HG03378 (cell line): ENCODE measurements at regions not wholly inside any gene's neighbourhood (a gene's known extent, or its start where the extent isn't known, plus 50 kb on each side); places are given as distances from the start of the nearest gene placed in this dataset.

Experiments used
- ATAC-seq: cut with Tn5 transposase; IDR thresholded peaks from one replicate; pipeline ENCODE4 v1.9.1; 2021; ENCODE audit warnings: mild to moderate bottlenecking, moderate library complexity; ENCODE audit not compliant: unreplicated experiment

DNA sequence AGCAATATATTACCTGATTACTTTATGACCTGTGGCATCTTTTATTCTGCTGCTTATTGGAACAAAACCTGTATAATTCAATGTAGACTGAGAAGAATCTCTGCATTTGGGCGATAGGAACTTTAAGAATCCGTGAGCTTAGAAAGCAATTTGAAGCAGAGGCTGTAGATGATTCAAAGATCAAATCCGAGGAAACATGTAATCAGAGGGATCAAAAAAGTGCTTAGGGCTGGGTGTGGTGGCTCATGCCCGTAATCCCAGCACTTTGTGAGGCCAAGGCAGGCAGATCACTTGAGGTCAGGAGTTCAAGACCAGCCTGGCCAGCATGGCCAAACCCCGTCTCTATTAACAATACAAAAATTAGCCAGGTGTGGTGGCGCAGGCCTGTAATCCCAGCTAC lies 198.4 kb downstream of the MTX2 start:
- ATAC-seq, result no peak

DNA sequence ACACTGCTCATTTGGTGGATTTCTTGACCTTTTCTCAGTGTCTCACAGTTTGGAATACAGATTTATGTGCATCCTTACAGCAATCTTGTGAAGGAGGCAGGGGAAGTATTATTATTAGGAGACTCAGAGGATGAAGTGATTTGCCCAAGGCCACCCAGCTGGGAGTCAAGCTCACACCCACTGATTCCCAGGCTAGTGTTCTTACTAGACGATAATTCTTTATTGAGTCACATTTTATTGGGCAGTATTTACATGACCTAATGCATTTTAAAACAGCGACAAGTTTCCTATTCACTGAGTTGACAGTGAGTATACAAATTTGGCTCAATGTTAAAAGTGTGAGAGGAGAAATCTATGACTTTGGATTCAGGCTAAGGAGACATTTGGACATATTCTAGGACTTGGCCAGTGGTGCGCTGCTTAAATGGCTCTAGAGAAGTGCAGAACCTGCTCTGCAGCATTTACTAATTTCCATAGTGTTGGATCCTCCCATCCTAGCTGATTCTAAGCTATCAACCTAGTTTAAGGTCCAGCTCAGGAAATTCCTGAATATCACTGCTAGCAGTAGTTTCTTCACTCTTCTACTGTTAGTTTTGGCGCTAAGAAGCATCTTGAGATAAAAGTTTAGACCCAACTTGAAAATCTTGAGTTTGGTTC lies 199.3 kb downstream of the MTX2 start:
- ATAC-seq, result no peak

DNA sequence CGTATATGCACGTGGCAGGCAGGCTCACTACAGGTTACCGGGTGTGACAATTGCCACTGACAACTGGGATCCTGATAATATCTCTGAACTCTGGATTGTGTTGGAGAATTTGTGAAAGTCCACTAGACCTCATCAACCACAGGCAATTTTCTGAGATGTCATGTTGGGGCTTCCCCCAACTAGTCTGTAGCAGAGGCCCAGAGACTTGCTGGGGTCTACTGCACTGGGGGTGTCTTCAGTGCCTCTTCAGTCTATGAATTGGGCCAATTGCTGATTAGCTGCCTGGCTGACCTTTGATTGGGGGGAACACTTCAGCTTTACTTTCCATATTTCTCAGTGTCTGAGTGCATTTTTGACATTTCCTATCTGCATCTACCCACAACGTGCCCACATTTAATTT lies 201.5 kb downstream of the MTX2 start:
- no peak for ATAC-seq

DNA sequence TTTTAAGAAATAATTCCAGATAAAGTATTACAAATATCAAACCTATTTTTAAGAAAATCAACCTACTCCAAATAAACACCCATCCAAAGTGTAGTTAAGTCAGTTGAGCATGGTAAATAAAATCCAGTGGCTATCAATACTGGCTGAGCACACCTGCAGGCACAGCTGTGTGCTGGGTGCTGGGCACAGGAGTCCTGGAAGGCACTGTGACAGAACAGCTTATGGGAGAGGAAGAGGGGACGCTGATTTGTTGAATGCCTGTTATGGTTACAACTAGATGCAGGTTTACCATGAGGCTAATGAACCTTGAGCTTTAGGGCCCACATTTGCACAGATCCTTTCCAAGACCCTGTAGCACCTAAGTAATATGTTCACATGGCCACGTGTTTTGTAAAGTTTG lies 202.7 kb downstream of the MTX2 start:
- no peak for ATAC-seq

DNA sequence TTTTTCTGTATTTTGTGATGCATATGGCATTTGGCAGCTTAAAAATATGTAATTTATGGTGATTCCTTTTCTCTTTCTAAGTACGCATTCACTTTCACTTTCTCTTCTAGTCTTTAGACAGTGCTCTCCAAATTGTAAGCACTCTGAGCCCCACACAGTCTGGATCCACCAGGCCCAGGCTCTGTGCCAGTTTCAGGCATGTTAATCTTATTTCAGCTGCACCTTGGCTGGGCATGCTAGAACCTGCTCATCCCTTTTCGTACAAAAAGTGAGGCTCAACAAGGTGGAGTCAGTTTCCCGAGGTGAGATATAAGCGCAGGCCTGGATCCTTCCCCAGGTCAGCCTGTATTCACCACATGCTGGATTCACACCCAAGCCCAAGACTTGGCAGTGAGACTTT lies 203.9 kb downstream of the MTX2 start:
- peak; percentile 51 for ATAC-seq

DNA sequence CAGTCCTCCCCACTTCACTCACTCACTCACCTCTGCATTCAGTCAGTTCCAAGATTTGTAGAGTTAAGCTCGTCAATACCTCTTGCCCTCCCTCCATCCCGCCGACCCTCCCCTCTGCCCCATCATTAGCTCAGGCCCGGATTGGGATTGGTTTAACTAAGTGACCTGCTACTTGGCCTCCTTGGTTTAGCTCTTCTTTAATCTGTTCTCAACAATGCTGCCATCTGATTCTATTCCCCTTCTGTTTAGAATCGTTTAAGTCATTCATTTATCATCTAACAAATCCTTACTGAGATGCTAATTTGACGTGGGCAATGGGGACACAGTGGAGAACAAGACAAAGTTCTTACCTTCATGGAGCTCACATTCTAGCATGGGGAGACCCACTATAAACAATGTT lies 204.6 kb downstream of the MTX2 start:
- ATAC-seq, result no peak

DNA sequence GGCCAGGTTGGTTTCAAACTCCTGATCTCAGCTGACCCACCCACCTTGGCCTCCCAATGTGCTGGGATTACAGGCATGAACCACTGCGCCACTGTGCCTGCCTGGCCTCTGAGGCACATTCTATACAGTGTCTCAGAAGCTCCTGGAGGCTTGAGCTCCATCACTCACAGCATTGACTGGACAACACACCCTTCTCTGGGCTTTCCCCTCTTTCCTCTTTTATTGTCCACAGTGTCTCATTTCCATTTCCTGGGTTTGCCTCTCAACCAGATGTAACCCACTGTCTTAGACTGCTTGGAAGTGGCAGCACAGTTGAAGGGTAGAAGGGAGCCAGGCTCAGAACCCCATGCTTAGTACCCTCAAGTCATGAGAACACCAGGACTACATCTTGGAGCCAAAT lies 208.1 kb downstream of the MTX2 start:
- ATAC-seq, result no peak

DNA sequence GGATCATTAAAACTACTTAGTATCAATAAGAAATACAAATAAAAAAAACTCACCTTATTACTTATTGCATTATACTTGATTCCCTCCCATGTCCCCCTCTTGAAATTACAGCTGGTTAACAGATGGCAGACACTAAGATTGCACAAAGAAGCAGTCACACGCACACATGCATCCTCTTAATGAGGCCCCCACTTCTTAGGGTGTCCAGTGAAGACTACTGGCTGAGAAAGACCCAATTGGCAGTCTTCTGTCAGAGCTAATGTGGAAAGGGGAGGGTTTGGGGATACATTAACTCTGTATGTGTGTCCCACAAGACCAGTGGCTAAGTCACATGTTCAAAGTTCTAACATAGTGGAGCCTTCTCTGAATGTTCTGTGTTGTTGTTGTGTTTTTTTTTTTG lies 210.7 kb downstream of the MTX2 start:
- ATAC-seq, result no peak

DNA sequence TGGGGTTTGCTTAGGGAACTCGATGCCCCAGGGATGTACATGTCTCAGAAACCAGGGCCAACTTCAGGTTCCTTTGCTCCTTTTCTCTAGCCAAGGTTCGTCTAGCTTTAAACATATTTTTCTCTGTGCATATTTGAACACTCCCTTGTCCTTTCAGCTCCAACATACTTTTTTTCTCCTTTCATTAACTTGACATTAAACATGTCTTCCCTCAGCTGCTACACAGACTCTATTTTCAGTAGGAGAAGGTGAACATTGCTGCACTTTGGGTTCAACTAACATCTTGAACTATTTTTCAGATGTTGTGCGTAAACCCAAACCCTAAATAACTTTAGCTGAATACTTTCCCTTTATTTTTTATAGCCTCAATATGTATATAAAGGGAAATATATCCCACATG lies 212.9 kb downstream of the MTX2 start:
- no peak for ATAC-seq

DNA sequence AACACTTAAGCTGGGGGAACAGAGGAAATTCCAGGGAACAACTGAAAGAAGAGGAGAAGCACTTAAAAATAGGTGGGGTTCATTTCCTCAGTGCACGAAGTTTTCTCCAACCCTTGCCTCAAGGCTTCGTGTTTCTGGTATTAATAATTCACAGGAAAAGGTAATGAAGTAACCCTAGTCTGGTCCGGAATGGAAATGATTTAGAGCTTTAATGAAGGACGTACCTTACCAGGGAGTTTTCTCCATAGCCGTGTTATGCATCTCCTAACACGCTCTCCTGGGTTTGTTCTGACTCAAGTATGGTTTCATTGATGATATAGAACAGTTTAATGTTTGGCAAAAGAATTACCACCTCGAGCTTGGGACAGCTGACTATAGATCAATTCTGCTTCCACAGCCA lies 214.2 kb downstream of the MTX2 start:
- ATAC-seq, result no peak

DNA sequence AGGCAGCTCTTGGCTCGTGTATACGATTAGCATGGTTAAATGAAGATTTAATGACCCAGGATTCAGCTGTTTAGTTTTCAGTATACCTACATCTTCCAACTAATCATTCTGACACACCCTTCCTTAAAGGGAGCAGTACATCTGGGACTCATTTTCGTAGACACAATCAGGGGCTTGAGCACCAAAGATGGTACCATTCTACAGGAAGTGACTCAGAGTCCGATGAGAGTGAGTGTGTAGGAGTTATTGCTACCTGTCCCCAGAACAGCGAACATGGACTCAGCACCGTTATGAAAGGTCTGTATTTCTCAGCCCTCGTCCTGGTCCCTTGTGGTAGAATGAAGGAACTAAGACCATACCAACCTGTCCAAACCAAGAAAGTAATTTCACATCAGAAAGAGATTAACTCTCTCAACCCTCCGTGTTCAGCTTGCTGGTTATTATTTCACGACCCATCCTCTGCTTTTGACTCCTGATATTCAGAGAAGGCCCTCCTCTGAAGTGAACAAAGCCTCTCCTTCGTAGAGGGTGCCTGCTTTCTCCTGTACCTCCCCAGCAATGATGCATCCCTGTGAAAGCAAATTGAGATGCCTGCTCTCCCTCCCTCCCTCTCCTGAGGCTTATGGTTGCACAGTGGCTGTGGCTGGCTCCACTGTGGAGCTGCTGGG lies 214.8 kb downstream of the MTX2 start:
- ATAC-seq, result no peak

DNA sequence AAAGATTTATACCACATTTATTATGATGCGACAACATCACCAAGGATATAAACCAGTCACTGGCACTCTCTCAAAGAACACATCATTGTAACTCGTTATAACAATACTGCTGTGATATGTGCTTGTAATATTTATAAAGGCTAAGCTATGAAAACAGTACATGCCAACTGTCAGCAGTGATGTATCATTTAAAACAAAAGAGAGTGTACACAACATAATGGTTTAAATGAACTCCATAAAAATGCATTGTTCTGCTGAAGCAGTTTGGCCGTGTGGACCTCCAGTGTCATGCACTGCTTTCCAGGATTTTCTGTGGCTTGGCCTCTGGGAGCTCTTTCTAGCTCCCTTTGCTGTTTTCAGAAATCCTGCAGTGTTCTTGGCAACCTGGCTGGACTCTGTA lies 215.6 kb downstream of the MTX2 start:
- no peak for ATAC-seq

DNA sequence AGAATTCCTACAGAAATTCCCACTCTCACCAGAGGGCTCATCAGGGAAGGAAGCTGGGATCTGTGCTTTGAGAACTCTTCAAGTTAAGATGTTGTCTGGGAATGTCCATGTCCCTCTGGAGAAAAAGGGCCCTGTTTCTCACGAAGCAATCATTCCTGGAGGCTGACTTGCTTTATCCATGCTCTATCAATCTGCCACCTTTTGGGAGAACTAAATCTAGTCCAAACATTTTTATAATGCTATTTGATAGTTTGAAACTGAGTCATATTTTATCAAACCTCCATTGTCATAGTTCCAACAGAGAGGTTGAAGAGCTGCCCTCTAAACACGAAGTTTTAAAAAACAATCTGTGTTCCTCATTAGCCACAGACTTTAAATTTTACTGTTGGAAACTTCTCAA lies 219.2 kb downstream of the MTX2 start:
- ATAC-seq, result no peak

DNA sequence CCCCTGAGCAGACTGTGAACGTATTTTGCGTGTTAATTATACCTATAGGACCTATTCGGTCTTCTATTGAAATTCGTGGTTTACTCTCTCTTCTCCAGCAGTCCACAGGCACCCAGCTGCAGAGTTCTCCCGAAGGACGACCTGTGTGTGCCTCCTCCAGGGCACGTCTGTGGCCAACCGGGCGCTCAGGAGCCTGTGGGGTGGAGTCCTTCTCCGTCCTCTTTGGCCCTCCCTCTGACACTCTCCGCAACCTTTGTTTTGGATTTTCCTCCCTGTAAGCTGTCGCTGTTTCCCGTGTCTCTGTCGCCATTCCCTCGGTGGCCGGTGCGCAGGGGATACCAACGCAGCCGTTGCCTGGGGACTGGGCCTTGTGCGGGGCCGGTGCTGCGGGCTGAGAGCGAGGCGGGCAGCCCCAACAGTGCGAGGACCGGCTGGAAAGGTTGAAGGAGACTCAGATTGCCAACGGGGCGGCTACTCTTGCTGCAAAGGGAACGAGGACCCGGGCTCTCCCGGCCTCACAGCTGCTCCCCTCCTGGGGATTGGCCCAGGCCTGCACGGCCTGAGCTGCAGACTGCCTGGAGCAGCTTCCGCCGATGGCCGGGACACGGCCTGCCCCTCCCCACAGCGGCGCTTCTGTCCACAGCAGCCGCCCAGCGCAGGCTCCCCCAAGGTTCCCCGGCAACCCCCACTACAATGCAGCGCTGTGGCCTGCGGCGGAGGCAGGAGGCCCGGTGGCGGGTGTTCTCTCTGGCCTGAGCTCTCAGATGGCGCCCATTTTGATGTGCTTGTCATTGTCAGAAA lies 221.0 kb downstream of the MTX2 start:
- no peak for ATAC-seq

DNA sequence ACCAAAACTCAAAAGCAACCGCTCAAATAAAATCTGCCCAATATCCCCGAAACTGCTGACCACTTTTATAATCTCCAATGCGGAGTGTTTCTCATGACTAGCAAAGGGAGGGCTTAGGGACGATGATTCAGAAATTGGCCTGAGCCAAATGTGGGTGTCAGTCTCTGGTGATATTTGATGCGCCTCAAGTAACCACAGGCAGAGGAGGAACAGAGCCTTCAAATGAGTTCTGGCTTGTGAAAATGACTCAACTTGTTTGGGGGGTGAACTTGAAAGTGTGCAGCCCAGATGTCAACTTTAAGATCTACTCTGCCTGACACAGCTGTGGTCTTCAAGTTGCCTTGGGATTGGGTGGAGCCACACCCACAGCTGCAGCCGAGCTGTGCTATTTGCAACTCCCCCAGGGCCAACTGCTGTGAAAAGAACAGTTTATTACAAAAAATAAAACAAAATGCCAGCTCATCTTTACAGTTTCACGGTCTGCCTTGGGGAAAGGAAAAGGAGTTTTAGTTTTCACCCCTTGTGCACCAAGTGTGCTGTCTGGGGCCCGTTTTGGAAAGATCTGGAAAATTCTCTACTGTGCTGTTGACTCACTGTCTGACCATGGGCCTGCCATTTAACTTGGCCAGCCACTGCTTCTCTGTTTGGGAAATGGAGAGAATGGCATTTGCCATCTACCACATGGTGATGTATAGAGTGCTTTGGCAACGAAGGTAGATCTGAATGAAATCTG lies 222.1 kb downstream of the MTX2 start:
- peak; percentile 91 for ATAC-seq

DNA sequence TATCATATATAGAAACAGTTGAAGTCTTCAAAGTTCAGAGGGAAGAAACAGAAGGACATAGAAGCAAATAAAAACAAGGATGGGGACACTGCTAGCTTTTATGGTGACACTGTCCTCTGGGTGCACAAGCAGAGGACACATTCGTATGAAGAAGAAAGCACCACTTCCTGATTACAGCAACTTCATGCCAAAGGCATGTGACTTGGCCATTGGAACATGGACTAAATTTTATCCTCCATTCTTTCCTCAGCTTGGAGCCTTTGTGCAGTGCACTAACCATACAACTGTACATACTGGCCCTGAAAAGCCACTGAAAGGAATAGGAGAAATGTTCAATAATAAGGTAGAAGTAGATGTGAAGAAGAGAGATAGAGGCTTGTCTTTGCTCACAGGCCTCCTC lies 223.3 kb downstream of the MTX2 start:
- ATAC-seq, result no peak

DNA sequence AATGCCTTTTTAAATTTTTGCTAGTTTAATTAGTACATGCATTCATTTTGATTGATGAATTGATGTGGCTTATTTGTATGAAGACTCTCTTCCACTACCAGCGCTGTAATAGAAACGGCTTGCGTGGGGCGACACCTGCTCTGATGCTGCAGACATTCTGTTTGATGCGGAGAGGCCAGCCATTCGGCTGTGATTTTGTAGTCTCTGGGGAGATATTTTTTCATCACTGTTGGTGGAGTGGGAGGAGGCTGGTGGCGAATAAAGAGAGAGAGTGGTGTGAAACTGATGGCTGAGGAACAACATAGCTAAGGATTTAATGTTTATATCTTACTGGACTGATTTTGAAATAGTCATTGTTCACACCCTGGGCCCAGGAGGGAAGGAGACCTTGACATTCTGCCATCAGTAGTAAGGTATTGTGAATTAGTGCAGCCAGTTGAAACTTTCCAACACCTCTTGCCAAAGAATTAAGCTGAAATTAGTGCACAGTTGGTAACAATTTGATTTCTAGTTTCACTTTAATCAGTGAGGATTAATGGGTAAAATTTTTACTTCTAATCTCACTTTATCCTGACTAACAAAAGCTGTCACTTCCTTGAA lies 224.1 kb downstream of the MTX2 start:
- no peak for ATAC-seq

DNA sequence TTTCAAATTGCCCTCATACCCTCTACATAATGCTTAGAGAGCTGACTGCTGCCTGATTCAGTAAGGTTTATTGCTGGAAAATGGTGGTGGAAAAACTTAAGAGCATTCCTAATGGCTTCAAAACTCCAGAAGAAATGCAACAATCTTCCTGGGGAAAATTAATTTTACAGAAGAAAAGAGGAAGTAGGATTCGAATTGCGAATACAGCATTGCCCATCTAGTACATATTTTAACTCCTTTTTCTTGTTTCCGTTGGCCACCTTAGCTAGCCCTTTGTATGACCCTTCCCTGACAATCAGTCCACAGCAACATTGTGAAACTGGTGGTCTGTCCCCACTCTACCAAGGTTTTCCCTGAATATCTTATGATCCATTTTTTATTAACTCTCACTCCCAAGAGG lies 224.7 kb downstream of the MTX2 start:
- no peak for ATAC-seq

DNA sequence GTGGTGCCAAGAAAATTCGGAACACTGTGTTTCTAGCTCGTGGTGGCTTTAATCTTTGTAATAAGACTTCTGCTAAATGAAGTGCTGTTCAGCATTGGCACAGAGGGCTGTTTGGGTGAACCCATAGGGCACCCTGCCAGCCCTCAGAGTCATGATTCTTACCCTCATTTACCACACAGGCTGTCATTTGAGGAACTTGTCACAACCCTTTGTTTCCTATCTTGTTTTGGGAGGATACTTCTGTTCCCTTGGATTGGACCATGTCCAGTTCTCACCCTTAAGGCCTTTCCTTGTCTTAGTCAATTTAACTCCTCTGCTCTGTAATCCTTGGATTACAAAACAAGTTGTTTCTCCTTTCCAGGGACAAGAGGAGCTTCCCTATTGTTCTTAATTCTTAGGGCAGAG lies 225.7 kb downstream of the MTX2 start:
- no peak for ATAC-seq

DNA sequence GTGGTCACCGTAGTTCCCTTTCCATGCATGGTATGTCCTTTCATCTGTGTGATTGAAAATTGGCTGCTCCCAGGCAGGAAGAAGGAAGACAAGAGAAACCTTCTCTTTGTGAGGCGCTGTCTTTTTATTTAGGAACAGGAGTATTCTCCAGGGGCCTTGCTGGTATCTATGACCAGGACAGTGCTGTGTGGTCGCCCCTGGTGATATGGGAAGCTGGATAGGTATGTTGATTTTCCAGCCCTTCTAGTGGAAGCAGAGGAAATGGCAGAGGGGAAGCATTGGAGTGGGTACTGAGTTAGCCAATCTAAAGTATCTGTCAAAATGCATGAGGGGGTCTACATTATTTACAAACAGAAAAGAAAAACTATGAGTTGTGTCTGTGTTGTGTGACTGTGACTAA lies 226.6 kb downstream of the MTX2 start:
- ATAC-seq, result no peak

DNA sequence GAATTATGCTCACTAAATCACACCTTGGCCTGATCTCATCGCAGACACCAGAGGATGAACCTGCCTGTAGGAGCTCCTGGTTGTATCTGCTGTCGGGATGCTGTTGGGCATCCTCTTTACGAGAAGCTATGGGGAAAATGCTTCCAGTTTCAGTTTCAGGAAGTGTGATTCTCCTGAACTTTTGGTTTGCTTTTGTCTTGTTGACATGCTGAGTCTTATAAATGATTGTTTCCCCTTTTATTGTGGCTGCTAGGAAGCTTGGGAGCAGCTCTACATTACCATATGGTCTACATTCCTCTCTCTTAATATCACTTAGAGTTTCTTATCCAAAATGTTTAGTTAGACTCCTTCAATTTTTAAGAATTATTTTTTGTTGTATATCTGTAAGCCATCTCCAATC lies 227.5 kb downstream of the MTX2 start:
- no peak for ATAC-seq
